NCI-H187 treated with DMSO at 0.1 percent for 48 hours (cell line): ENCODE measurements at regions not wholly inside any gene's neighbourhood (a gene's known extent, or its start where the extent isn't known, plus 50 kb on each side); places are given as distances from the start of the nearest gene placed in this dataset.

Experiments
- DNase-seq: peaks from one replicate; lab custom pipeline; 2025; lab: John Stamatoyannopoulos, UW

DNA sequence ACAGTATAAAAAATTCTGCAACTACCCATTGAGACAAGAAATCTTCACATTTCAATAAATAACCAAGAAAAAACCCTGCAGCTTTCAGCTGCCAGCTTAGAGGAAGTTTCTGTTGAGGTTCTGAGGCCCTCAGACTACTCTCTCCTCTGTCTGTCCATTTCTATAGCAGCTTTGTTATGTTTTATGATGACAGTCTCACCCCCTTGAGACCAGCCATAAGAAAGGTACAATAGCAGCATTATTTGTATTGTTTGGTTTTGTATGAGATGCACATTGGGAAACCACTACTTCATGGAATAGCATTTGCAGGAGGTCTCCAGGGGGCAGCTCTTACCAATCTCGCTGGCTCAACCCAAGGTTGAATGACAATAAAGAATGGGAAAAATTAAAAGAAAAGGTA is 334.6 kb upstream of the VRK2 start:
- DNase-seq, result peak; percentile 79

GRCh38 chr2:57720728-57721627 is 325.6 kb upstream of the VRK2 start:
- DNase-seq, result no peak

- no peak for DNase-seq
Observed at GRCh38 chr2:57725337-57725947, 321.2 kb upstream of the VRK2 start.

GRCh38 chr2:57726294-57726693 is 320.3 kb upstream of the VRK2 start:
- DNase-seq, result no peak

DNA sequence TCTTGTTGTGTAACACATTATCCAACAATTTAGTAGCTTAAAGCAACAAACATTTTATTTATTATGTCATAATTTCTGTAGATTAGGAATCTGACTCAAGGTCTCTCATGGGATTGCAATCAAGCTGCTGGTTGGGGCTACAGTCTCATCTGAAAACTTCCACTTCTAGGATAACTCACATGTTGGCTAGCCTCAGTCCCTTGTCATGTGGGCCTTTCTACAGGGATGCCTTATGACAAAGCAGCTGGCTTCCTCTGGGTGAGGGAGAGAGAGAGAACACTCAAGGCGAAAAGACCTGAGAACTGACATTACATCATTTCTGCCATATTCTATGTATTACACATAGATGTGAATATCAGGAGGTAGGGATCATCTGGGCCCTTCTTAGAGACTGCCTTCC is 317.9 kb upstream of the VRK2 start:
- no peak for DNase-seq

DNA sequence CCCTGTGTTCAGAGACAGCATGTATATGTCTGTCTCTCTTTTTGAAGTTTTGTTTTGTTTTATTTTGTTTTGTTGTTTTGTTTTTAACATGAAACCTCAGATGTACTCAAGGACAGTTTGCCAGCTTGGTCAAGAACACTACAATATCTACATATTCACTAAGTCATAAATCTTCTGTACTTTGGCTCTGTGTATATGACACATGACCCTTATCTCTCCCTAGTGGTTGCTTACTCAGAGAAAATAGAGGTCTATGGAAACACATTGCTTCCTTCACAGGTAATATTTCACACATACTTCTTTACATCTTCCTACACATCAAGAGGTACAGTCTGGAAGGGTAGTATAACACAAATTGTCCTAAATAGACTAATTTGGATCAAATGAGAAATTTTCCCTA is 312.6 kb upstream of the VRK2 start:
- no peak for DNase-seq

DNA sequence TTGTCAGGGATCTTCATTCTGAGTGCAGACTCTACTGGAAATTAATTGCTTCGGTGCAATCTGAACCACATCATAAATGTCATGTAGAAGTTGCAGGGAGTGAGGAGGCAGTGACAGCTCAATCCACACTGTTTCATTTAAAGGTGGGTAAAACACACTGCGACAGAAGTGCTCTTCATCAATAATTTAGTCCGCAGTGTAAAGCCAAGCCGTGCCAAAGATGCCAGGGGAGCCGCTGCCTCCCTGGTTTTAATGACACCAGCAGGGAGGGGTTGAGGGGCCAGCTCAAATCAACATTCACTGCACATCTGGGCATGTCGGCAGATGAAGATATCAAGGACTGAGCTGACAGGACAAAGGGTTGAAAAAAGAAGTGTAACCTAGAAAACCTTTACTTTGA is 305.7 kb upstream of the VRK2 start:
- no peak for DNase-seq

GRCh38 chr2:57753636-57754035 is 293.0 kb upstream of the VRK2 start:
- no peak for DNase-seq

- no peak for DNase-seq
Observed at GRCh38 chr2:57758686-57759085, 287.9 kb upstream of the VRK2 start.

GRCh38 chr2:57759131-57759530 is 287.5 kb upstream of the VRK2 start:
- peak; percentile 26 for DNase-seq

- DNase-seq, result peak; percentile 57
Observed at GRCh38 chr2:57759822-57760300, 286.7 kb upstream of the VRK2 start.

GRCh38 chr2:57760381-57760801 is 286.2 kb upstream of the VRK2 start:
- no peak for DNase-seq

- no peak for DNase-seq
Observed at GRCh38 chr2:57776916-57777315, 269.7 kb upstream of the VRK2 start.

GRCh38 chr2:57782587-57782986 is 264.0 kb upstream of the VRK2 start:
- no peak for DNase-seq

DNA sequence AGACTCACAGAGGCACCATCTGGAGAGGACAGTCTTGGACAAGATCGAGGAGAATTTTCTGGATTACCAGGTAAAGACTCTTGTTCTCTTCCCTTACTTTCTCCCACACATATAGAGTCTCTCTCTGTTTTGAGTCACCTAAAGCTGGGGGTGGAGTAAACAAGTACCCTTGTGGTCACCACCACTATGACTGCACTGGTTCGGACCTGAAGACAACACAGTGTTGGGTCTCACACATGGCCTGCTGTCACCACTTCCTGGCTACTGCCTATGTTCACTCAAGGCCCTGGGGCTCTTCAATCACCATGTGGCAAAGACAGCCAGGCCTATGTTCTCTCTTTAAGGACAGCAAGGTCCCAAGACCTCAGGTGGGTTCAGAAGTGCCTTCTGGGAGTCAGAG is 253.3 kb upstream of the VRK2 start:
- no peak for DNase-seq

GRCh38 chr2:57796527-57796926 is 250.1 kb upstream of the VRK2 start:
- no peak for DNase-seq

DNA sequence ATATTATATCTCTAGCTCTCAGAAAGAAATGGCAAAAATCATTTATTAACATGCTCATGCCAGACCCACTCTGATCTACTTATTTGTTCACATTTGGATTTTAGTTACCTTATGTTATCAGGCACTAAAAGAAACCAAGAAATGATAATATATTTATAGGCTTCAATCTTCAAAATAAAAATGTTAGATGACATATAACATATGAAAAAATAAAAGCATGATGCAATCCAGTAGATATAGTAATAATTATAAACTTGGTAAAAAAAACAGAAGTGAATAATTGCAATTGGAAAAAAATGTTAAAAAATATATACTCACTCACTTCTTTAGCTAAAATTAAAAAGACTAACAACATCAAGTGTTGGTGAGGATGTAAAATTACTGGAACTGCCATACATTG is 248.3 kb upstream of the VRK2 start:
- DNase-seq, result no peak

DNA sequence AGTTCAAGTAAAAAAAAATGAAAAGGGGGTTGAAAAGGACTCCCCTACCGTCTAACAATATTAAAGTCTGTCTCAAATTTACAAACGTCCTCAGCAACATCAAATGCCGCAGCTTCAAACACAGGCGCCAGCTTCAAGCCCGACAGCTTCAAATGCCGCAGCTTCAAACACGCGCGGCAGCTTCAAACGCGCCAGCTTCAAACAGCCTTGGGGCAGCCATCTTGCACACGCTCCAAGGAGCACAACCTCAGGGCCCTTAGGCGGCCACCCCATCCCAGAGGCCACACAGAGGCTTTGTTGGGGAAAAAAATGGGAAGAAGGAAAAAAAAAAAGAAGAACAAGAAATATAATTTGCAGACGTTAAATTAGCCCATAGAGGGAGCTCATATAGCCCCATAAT is 244.4 kb upstream of the VRK2 start:
- DNase-seq, result no peak

DNA sequence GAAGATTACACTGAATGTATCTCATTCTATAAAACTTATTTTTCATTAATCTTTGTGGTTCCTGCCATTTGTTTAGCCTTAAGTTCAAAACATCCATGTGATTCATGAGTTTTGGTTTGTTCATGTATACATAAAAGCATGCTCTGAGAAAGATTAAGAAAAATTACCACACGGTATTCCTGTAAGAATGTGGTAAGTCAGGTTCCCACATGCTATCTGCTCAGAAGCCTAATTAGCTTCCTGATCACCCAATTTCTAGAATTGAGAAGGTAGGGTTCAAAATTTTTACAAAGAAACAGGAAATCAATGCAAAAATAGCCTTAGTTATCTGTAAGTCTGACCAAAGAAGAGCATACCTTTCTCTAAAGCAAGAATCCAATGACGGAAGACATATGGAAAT is 241.6 kb upstream of the VRK2 start:
- DNase-seq, result no peak

- DNase-seq, result no peak
Observed at GRCh38 chr2:57806449-57806968, 240.1 kb upstream of the VRK2 start.

- DNase-seq, result no peak
Observed at GRCh38 chr2:57809230-57809629, 237.4 kb upstream of the VRK2 start.

DNA sequence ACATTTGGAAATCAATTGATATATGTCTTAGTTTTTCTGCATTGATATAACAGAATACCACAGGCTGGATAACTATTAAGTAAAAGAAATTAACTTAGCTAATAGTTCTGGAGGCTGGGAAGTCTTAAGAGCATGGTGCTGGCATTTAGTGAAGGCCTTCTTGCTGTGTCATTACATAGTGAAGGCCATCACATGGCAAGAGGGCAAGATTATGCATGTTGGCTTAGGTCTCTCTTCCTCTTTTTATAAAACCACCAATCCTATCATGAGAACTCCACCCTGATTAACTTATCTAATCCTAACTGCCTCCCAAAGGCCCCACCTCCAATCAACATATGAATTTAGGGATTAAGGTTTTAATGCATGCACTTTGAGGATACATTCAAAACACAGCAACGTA is 225.5 kb upstream of the VRK2 start:
- DNase-seq, result no peak

DNA sequence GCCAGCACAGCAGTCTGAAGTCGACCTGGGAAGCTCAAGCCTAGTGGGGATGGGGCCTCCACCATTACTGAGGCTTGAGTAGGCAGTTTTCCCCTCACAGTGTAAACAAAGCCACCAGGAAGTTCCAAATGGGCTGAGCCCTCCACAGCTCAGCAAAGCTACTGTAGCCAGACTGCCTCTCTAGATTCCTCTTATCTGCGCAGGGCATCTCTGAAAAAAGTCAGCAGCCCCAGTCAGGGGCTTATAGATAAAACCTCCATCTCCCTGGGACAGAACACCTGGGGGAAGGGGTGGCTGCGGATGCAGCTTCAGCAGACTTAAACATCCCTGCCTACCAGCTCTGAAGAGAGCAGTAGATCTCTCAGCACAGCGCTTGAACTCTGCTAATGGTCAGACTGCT is 218.4 kb upstream of the VRK2 start:
- no peak for DNase-seq
